ENCODE measurements at regions not wholly inside any gene's neighbourhood (a gene's known extent, or its start where the extent isn't known, plus 50 kb on each side); places are given as distances from the start of the nearest gene placed in this dataset.

DNA sequence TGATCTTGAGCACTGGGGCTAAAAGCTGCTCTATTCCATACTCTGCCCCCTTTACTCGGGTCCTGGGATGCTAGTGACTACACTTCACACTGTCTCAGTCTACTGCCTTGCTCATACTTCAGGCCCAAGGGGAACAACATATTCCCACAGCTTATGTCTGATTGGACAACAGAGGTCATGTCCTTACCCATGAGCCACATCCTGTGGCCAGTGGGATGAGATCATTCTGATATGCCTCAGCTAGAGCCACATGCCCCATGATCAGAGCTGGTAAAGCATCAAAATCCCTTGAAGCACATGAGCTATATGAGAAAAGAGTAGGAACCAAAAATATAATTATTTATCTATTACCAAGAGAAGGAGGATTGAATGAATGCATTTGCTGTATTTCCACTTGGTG, 290.1 kb upstream of the TSHZ3 start:
- H3K9me3 Mint-ChIP-seq = no peaks in the 10 kb centered on the region
- no peaks in the 10 kb centered on the region for H3K36me3 Mint-ChIP-seq
- H3K4me1 Mint-ChIP-seq (ENCODE audit: low read depth in 2 of 2) = no peaks in the 10 kb centered on the region
- H3K4me3 Mint-ChIP-seq = no peak overlapping the region
- no peak for DNase-seq (ENCODE audit: low spot score)
- H3K27ac Mint-ChIP-seq = no peak overlapping the region
- no peak for ATAC-seq
- peaks cover 24 to 33% of the 10 kb centered on the region in 2 donors for H3K27me3 Mint-ChIP-seq

DNA sequence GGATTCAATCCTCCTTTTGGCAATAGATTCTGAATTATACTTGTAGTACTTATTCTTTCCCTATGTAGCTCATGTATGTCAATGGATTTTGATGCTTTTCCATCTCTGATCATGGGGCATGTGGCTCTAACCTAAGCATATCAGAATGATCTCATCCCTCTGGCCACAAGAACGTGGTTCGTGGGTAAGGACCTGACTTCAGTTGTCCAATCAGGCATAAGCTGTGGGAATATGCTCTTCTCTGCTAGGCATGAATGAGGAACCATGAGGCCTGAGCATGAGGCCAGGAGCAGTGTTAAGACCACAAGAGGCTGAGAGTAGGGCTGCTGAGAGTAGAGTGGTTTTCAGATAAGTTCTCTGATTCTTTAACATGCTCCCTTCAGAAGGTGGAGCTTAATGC, 292.4 kb upstream of the TSHZ3 start:
- no peak for DNase-seq (ENCODE audit: low spot score)
- H3K36me3 Mint-ChIP-seq = no peaks in the 10 kb centered on the region
- ATAC-seq = peak in 1 of 2 donors; percentile 24
- no peak overlapping the region for H3K27ac Mint-ChIP-seq
- H3K27me3 Mint-ChIP-seq = peaks cover 23 to 29% of the 10 kb centered on the region in 2 donors
- no peaks in the 10 kb centered on the region for H3K4me1 Mint-ChIP-seq (ENCODE audit: low read depth in 2 of 2)
- H3K4me3 Mint-ChIP-seq = no peak overlapping the region
- H3K9me3 Mint-ChIP-seq = no peaks in the 10 kb centered on the region

DNA sequence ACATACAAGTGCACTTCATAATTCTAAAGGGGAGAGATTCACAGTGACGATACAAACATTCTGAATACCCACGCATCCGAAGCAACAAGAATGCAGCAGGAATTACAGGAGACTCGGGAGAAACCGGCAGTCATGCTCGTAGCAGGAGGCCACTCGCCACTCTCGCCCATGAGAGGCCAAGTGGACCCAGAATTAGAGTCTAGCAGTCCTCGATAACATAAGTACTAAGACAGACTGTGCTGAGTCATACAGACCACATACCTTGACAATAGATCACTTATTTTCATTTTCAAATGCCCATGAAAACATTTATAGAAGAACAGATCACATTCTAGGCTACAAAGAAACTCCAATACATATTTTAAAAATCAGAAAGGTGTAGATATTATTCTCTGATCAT, 299.1 kb upstream of the TSHZ3 start:
- H3K4me1 Mint-ChIP-seq (ENCODE audit: low read depth in 2 of 2) = no peaks in the 10 kb centered on the region
- no peaks in the 10 kb centered on the region for H3K36me3 Mint-ChIP-seq
- H3K9me3 Mint-ChIP-seq = no peaks in the 10 kb centered on the region
- DNase-seq (ENCODE audit: low spot score) (no peak), ATAC-seq (no peak)
- no peak overlapping the region for H3K4me3 Mint-ChIP-seq
- H3K27me3 Mint-ChIP-seq = peaks cover 14 to 32% of the 10 kb centered on the region in 2 donors
- no peak overlapping the region for H3K27ac Mint-ChIP-seq

DNA sequence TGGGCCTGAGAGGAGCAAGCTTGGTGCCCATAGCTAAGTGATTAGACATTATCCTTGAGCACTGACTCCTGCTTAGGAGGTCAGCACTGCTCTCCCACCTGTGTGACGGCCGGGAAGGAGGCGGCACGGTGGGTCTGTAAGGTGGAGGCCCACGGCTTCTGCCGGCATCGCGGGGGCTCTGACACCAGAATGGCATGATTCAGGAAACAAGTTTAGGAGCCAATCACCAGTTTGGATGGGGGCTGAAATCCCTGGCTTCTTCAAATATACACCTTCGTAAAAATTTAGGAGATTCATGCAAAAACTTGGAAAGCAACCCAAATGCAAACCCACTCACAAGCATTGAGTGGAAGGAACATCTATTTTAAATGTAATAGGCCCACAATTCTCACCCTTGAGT, 307.3 kb upstream of the TSHZ3 start:
- Mint-ChIP-seq H3K27me3 (peaks cover 5 to 15% of the 10 kb centered on the region in 2 donors), H3K4me1 (ENCODE audit: low read depth in 2 of 2) (no peaks in the 10 kb centered on the region), H3K4me3 (no peak overlapping the region), H3K9me3 (peaks cover 4% of the 10 kb centered on the region), H3K27ac (no peak overlapping the region), H3K36me3 (no peaks in the 10 kb centered on the region)
- DNase-seq (ENCODE audit: low spot score) = no peak
- ATAC-seq = no peak

DNA sequence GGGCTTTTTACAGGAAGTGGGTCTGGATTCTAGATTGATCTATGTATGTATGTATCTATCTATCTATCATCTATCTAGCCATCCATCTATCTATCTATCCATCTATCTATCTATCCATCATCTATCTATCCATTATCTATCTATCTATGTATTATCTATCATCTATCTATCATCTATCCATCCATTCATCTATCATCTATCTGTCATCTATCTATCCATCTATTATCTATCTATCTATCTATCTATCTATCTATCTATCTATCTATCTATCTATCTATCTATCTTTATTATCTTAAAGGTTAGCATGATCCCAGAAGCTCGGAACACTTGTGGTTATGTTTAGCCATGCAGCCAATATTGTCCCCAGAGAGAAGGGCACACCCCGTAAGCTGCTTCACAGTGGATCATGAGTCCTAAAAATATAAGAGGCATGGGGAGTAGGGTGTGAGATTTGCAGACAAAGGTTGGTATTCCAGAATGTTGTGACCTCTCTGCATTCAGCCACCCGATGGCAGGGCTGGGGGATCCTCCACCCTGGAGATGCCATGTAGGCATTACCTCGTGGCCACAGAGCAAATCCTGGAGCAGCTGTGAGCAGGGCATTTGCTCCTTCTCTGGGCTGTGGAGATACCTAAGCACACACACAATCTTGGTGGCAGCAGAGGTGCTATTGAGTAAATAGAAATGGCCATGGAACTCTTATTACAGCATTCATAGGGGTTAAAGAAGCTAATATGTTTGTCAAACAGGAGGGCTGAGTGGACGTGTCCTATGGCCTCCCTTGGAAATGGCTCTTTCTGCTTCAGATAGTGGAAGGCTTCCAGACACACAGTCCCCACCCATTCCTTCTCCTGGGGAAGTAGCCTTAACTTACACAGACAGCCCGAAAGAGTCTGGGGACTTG, 310.0 kb upstream of the TSHZ3 start:
- H3K27ac Mint-ChIP-seq = no peak overlapping the region
- H3K36me3 Mint-ChIP-seq = no peaks in the 10 kb centered on the region
- no peaks in the 10 kb centered on the region for H3K4me1 Mint-ChIP-seq (ENCODE audit: low read depth in 2 of 2)
- peaks cover 4% of the 10 kb centered on the region for H3K9me3 Mint-ChIP-seq
- H3K27me3 Mint-ChIP-seq = peaks cover 2 to 15% of the 10 kb centered on the region in 2 donors
- ATAC-seq = no peak
- H3K4me3 Mint-ChIP-seq = no peak overlapping the region
- no peak for DNase-seq (ENCODE audit: low spot score)

DNA sequence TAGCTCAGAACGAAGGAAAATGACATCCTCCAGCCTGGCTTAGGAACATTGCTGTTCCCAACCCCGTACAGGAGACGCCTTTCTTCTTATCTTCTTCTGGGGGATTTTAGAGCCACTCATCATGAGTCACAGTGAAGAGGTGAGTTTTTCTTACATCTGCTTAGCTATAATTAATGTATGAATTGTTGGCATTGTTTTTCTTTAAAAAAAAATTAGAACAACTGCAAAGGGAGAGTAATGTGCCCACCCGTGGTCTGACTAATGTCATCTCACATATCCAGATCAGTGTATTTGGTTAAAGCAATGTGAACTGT, 310.6 kb upstream of the TSHZ3 start:
- Mint-ChIP-seq H3K36me3 (no peaks in the 10 kb centered on the region), H3K4me1 (ENCODE audit: low read depth in 2 of 2) (no peaks in the 10 kb centered on the region), H3K27me3 (peaks cover 2 to 15% of the 10 kb centered on the region in 2 donors), H3K27ac (no peak overlapping the region), H3K9me3 (peaks cover 2% of the 10 kb centered on the region), H3K4me3 (no peak overlapping the region)
- ATAC-seq (no peak), DNase-seq (ENCODE audit: low spot score) (no peak)

DNA sequence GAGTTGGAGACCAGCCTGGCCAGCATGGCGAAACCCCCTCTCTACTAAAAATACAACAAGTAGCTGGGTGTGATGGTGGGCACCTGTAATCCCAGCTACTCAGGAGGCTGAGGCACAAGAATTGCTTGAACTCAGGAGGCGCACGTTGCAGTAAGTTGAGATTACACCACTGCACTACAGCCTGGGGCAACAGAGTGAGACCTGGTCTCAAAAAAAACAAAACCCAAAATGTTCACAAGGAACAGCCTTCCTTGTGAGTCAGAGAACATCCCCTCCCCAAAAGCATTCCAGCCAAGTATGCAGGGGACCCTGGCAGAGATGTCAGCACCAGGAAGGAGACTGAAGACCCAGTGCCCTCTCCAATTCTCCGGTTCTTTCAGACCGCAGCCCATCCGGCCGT, 314.9 kb upstream of the TSHZ3 start:
- Mint-ChIP-seq H3K27me3 (peaks cover 0 to 12% of the 10 kb centered on the region in 2 donors), H3K4me1 (ENCODE audit: low read depth in 2 of 2) (no peaks in the 10 kb centered on the region), H3K27ac (no peak overlapping the region), H3K4me3 (no peak overlapping the region), H3K9me3 (no peaks in the 10 kb centered on the region), H3K36me3 (no peaks in the 10 kb centered on the region)
- DNase-seq (ENCODE audit: low spot score) (no peak), ATAC-seq (no peak)

DNA sequence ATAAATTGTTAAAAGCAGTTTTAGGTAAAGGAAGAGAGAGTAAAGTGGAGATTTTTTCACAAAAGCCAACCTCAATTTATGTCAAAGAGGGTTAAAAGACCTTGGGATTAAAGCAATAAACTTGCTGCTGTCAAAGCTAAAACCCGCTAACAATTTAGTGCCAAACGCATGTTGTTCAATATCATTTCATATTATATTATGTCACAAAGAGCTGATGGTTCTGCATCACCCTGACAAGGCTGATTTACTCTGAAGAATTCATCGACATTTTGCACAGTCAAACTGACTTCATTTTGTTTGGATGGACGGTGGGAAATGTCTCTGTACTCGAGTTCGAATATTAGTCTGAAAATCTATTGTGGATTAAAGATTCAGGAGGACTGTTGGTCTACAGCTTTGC, 315.8 kb upstream of the TSHZ3 start:
- DNase-seq (ENCODE audit: low spot score) (no peak), ATAC-seq (no peak)
- peaks cover 0 to 15% of the 10 kb centered on the region in 2 donors for H3K27me3 Mint-ChIP-seq
- H3K9me3 Mint-ChIP-seq = no peaks in the 10 kb centered on the region
- H3K4me3 Mint-ChIP-seq = no peak overlapping the region
- no peaks in the 10 kb centered on the region for H3K36me3 Mint-ChIP-seq
- H3K4me1 Mint-ChIP-seq (ENCODE audit: low read depth in 2 of 2) = no peaks in the 10 kb centered on the region
- H3K27ac Mint-ChIP-seq = no peak overlapping the region

DNA sequence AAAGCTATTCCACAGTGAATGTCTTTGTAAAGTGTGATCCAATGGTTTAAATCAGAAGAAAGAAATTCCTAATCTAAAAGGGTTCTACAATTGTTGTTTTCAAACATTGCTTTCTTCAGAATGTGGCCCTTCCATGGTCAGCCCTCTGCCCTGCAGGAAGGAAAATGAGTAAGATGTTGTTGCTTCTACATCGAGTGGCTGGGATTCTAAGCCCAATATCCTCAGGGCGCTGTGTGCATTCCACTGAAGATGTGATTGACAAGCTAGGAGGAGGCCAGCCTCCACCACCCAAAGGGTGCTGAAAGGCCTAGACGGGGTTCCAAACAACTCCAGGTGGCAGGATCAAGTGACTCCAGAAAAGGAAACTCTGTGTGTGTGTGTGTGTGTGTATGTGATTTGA, 316.9 kb upstream of the TSHZ3 start:
- Mint-ChIP-seq H3K27me3 (peaks cover 0 to 8% of the 10 kb centered on the region in 2 donors), H3K9me3 (no peaks in the 10 kb centered on the region)
- ATAC-seq = no peak

DNA sequence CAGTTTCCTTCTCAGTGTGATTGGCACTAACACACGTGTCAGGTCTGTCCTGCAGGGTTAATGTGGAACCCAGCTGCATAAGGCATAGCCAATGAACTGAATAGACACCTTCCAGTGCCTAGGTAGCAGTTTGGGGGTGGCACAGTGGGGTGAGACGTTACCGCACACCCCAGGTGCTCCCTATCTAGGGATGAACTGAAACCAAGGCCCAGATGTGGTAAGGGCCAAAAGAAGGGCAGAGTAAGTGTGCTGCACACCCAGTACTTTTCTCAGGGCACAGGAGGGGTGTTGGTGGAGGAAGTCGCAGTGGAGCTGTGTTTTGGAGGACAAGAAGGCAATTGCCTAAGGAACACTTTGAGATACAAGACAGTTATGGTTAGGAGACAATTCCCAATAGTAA, 317.9 kb upstream of the TSHZ3 start:
- no peak overlapping the region for H3K4me3 Mint-ChIP-seq
- no peak for DNase-seq (ENCODE audit: low spot score)
- H3K4me1 Mint-ChIP-seq (ENCODE audit: low read depth in 2 of 2) = no peaks in the 10 kb centered on the region
- no peaks in the 10 kb centered on the region for H3K36me3 Mint-ChIP-seq
- H3K27ac Mint-ChIP-seq = no peak overlapping the region
- H3K27me3 Mint-ChIP-seq = peaks cover 0 to 7% of the 10 kb centered on the region in 2 donors
- no peaks in the 10 kb centered on the region for H3K9me3 Mint-ChIP-seq
- ATAC-seq = no peak

More for the DNA sequence above, 316.9 kb upstream of the TSHZ3 start:
- H3K36me3 Mint-ChIP-seq = no peaks in the 10 kb centered on the region
- H3K27ac Mint-ChIP-seq = no peak overlapping the region
- no peak overlapping the region for H3K4me3 Mint-ChIP-seq
- no peak for DNase-seq (ENCODE audit: low spot score)
- H3K4me1 Mint-ChIP-seq (ENCODE audit: low read depth in 2 of 2) = no peaks in the 10 kb centered on the region

DNA sequence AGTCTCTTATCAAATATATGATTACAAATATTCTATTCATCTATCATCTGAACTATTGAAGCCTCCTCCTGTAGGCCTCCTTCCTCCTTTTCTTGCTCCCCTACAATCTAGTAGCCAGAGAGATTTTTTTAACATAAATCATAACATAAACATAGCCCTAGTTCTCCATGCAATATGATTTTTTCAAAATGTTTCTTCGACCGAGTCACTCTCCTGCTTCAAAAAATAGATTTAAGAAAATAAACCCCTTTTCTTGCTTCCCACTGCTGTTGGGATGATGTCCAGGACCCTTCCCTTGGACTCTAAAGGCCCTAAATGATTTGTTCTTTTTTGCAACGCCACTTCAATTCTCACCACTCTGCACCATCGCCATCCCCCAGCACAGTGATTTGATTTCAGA, 319.7 kb upstream of the TSHZ3 start:
- no peak overlapping the region for H3K4me3 Mint-ChIP-seq
- no peaks in the 10 kb centered on the region for H3K4me1 Mint-ChIP-seq (ENCODE audit: low read depth in 2 of 2)
- peaks cover 4 to 21% of the 10 kb centered on the region in 2 donors for H3K27me3 Mint-ChIP-seq
- H3K27ac Mint-ChIP-seq = no peak overlapping the region
- no peak for DNase-seq (ENCODE audit: low spot score)
- no peak for ATAC-seq
- no peaks in the 10 kb centered on the region for H3K36me3 Mint-ChIP-seq
- no peaks in the 10 kb centered on the region for H3K9me3 Mint-ChIP-seq

DNA sequence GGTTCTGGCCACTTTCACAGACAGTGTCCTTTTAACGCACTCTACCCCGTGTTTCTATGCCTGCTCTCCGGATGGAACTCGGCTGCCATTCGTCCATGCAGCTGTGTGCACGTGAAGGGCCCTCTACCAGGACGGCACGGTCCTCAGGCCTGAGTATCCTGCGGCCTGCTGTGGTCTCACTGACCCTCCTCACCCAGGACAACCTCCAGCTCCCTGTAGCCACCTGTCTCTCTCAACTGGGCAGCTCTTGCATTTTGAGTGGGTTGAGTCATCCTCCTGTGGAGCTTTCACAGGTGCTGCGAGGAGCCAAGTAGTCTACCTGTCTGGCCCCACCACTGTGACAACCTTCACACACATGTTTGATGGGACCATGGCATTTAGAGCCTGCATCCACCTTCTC, 321.7 kb upstream of the TSHZ3 start:
- Mint-ChIP-seq H3K4me1 (ENCODE audit: low read depth in 2 of 2) (no peaks in the 10 kb centered on the region), H3K27ac (no peak overlapping the region), H3K9me3 (no peaks in the 10 kb centered on the region), H3K4me3 (no peak overlapping the region), H3K27me3 (peaks cover 7 to 21% of the 10 kb centered on the region in 2 donors), H3K36me3 (no peaks in the 10 kb centered on the region)
- ATAC-seq = peak in 1 of 2 donors; percentile 21
- DNase-seq (ENCODE audit: low spot score) = no peak

DNA sequence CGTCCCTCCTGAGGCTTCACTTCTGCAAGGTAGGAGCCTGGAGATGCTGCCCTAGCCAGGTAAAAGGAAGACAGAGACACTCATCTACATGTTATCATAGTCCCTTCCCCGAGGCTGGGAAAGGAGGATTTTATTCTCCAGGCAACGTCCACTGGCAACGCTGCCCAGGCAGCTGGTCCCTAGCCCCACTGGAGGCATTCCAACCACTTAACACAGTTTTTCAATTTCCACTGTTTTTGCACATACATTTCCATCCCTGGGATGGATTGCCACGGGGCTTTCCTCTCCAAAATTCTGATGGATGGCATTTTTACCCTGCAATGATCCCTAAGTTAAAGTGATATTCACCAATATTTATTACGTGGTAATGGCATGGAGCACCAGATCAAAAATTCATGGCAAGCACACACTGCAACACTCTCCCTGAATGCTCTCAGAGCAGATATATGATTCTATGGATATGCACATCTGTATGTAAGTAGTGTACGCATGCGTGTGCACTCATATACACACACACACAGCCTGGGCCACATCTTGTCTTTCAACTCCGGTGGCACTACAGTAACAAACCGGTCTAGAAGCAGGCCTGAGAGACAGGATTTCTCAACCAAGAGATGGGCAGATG, 322.3 kb upstream of the TSHZ3 start:
- Mint-ChIP-seq H3K27me3 (peaks cover 7 to 23% of the 10 kb centered on the region in 2 donors), H3K4me1 (ENCODE audit: low read depth in 2 of 2) (no peaks in the 10 kb centered on the region), H3K27ac (no peak overlapping the region), H3K36me3 (no peaks in the 10 kb centered on the region), H3K9me3 (no peaks in the 10 kb centered on the region), H3K4me3 (no peak overlapping the region)
- ATAC-seq (no peak), DNase-seq (ENCODE audit: low spot score) (no peak)

DNA sequence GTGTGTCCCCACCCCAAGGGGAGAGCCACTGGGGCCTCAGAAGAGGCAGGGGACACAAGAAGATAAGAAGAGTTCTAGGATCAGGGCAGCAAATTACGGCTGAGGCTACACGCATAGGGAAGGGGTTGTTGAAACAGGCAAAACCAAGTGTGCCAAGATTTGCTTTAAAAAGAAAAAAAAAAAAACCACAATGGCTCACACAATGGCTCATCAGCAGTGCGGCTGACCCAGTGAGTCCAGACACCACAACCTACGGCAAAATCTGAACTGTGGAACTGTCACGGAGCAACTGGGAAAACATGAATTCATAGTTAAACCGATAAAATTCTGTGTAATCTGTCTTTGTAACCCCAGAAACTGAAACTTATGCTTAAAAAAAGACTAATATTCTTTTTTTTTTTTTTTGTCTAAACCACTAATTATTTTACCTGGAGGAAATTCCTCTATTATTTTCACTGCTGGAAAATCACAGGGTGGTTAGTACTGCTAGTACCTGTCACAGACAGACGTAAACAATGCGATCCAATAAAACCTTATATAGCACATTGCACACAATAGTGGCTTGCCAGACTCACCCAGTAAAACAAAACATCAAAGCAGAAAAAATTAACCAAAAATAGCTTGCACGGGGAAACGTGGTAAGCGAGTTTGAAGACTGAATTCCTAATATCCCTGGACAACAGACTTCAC, 325.4 kb upstream of the TSHZ3 start:
- Mint-ChIP-seq H3K27me3 (peaks cover 12 to 42% of the 10 kb centered on the region in 2 donors), H3K27ac (no peak overlapping the region), H3K36me3 (no peaks in the 10 kb centered on the region), H3K4me3 (no peak overlapping the region), H3K9me3 (no peaks in the 10 kb centered on the region), H3K4me1 (ENCODE audit: low read depth in 2 of 2) (no peaks in the 10 kb centered on the region)
- no peak for DNase-seq (ENCODE audit: low spot score)
- ATAC-seq = no peak

Measured in natural killer cell treated with Interleukin-12 subunit alpha and Interleukin-12 subunit beta and Interleukin-15 and Interleukin-18, amount 100 ng/mL, for 72 hours (primary cell).